ENCODE measurements at regions not wholly inside any gene's neighbourhood (a gene's known extent, or its start where the extent isn't known, plus 50 kb on each side); places are given as distances from the start of the nearest gene placed in this dataset.
"Not testable (repeated sequence)": the region's sequence is repeated elsewhere in the genome, so short reads cannot be mapped to it uniquely, and the experiment has no call there.

- H3K36me3 ChIP-seq = no peaks in the 10 kb centered on the region
- intact Hi-C loops (cut with DNase I) = no loop called here
- TF ChIP-seq CTCF (IDR thresholded peaks at IDR 0.05) (no peak), POLR2A (IDR thresholded peaks at IDR 0.05) (no peak)
- H3K4me3 ChIP-seq = no peak overlapping the region
- no peak for DNase-seq
- no peak overlapping the region for H3K27ac ChIP-seq
- no peaks in the 10 kb centered on the region for H3K9me3 ChIP-seq
- no peaks in the 10 kb centered on the region for H3K4me1 ChIP-seq
- WGBS, 2 donors = 84 to 88% methylated on average over 6 of the region's 6 CpGs
- H3K27me3 ChIP-seq = no peaks in the 10 kb centered on the region
Measured at GRCh38 chr10:62937674-62938073, 121.5 kb upstream of the EGR2 start.

DNA sequence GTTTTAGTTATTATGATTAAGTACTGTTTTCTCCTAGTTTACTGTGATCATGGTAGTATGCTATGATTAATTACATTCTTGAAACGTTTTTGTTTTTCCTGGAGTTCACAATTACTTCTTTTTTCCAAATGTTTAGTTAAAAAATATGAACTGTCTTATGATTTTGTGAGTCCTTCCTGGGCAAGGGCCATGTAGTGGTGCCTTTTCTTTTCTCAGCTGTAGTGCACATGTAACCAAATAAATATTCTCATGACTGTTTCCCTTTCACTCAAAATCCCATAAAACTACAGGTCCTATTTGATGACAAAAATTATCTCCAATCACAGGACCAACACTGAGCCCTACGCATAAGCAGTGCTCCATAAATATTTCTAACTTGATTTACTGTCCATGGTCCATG is 118.9 kb upstream of the EGR2 start:
- no peaks in the 10 kb centered on the region for H3K4me1 ChIP-seq
- no peaks in the 10 kb centered on the region for H3K36me3 ChIP-seq
- WGBS, 2 donors = 46 to 47% methylated on average over 2 of the region's 2 CpGs
- TF ChIP-seq POLR2A (IDR thresholded peaks at IDR 0.05) = no peak
- no peak for TF ChIP-seq CTCF (IDR thresholded peaks at IDR 0.05)
- H3K27me3 ChIP-seq = no peaks in the 10 kb centered on the region
- intact Hi-C loops (cut with DNase I) = no loop called here
- H3K4me3 ChIP-seq = no peak overlapping the region
- H3K27ac ChIP-seq = no peak overlapping the region
- no peak for DNase-seq
- no peaks in the 10 kb centered on the region for H3K9me3 ChIP-seq

DNA sequence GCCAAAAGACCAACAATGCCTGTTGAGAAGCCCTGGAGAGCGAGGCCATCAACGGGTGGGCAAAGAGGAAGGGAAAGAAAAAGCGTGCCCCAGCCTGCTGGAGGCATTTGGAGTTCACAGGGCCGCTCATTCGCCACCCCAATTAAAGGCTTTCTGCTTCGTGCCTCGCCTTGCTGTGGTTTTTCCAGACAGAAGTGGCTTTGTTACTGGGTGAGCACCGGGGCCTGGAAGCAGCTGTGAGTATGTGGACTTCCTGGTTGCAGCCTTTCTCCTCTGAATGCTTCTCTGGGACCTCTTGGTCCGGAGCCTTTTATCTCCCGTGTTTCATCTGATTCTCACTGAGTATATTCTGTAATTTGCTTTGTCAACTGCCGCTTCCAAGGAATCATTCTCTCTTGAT is 118.1 kb upstream of the EGR2 start:
- H3K4me3 ChIP-seq = no peak overlapping the region
- no peaks in the 10 kb centered on the region for H3K9me3 ChIP-seq
- no peak overlapping the region for H3K27ac ChIP-seq
- H3K27me3 ChIP-seq = no peaks in the 10 kb centered on the region
- no peaks in the 10 kb centered on the region for H3K36me3 ChIP-seq
- DNase-seq = no peak
- WGBS, 2 donors = 37 to 43% methylated on average over 11 of the region's 11 CpGs
- intact Hi-C loops (cut with DNase I) = no loop called here
- no peaks in the 10 kb centered on the region for H3K4me1 ChIP-seq
- no peak for TF ChIP-seq CTCF (IDR thresholded peaks at IDR 0.05)
- no peak for TF ChIP-seq POLR2A (IDR thresholded peaks at IDR 0.05)

DNA sequence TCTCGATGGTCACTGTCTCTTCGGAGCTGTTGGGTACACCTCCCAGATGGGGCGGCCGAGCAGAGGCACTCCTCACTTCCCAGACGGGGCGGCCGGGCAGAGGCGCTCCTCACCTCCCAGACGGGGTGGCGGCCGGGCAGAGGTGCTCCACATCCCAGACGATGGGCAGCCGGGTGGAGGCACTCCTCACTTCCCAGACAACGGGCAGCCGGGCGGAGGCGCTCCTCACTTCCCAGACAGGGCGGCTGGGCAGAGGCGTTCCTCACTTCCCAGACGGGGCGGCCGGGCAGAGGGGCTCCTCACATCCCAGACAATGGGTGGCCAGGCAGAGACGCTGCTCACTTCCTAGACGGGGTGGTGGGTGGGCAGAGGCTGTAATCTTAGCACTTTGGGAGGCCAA is 112.6 kb upstream of the EGR2 start:
- H3K27ac ChIP-seq; intact Hi-C loops (cut with DNase I); H3K4me1 ChIP-seq; H3K27me3 ChIP-seq; DNase-seq; H3K4me3 ChIP-seq; H3K36me3 ChIP-seq; H3K9me3 ChIP-seq: not testable (repeated sequence)
- WGBS, 2 donors = 88% methylated on average over 1 of the region's 24 CpGs; no CpG with 5 or more reads in 1 of the 2 donors

GRCh38 chr10:62926407-62926806 is 110.2 kb upstream of the EGR2 start:
- H3K9me3 ChIP-seq = no peaks in the 10 kb centered on the region
- intact Hi-C loops (cut with DNase I) = no loop called here
- no peak overlapping the region for H3K27ac ChIP-seq
- TF ChIP-seq CTCF (IDR thresholded peaks at IDR 0.05) = no peak
- TF ChIP-seq POLR2A (IDR thresholded peaks at IDR 0.05) = no peak
- H3K27me3 ChIP-seq = peaks cover 0 to 4% (median 0%) of the 10 kb centered on the region in 4 donors
- H3K4me3 ChIP-seq = no peak overlapping the region
- 91 to 100% methylated on average over 1 of the region's 1 CpG for WGBS, 2 donors
- no peak for DNase-seq
- peaks cover 0 to 5% (median 0%) of the 10 kb centered on the region in 3 donors for H3K4me1 ChIP-seq
- no peaks in the 10 kb centered on the region for H3K36me3 ChIP-seq

- H3K36me3 ChIP-seq = no peaks in the 10 kb centered on the region
- TF ChIP-seq POLR2A (IDR thresholded peaks at IDR 0.05) = no peak
- no peak for TF ChIP-seq CTCF (IDR thresholded peaks at IDR 0.05)
- H3K4me1 ChIP-seq = peaks cover 0 to 5% (median 0%) of the 10 kb centered on the region in 3 donors
- DNase-seq = no peak
- no peak overlapping the region for H3K27ac ChIP-seq
- no peaks in the 10 kb centered on the region for H3K9me3 ChIP-seq
- H3K4me3 ChIP-seq = no peak overlapping the region
- WGBS, 2 donors = 45 to 87% methylated on average over 3 to 7 of the region's 20 CpGs
- H3K27me3 ChIP-seq = peaks cover 0 to 4% (median 0%) of the 10 kb centered on the region in 4 donors
- intact Hi-C loops (cut with DNase I) = no loop called here
Measured at GRCh38 chr10:62924344-62924748, 108.2 kb upstream of the EGR2 start.

Measured in esophagus squamous epithelium (tissue), 5 donors.